NCI-H1092 (cell line): ENCODE measurements at regions not wholly inside any gene's neighbourhood (a gene's known extent, or its start where the extent isn't known, plus 50 kb on each side); places are given as distances from the start of the nearest gene placed in this dataset.
A peak's percentile ranks its signal among the peaks of the same experiment; 100 is the strongest.

ENCODE experiments used
- DNase-seq: peaks from one replicate; lab custom pipeline; 2025; lab: John Stamatoyannopoulos, UW

DNA sequence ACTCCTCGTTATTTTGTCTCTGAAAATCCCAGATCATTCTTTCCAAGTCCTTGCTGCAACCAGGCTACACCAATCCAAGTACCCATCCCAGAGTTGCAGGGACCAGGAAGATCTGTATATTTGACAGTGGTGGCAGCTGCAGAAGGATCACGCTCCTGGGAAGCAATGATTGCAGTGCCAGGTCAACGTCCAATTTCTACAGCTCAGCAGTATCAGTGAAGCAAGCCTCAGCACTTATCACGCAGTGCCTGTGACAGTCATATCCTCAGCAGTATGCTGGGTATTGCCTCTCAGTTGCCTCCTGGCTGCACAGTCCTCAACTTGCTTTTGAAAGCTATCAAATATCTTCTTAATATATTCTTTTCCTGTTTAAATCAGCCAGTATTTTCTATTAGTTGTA is 66.7 kb downstream of the BARHL2 start:
- no peak for DNase-seq

DNA sequence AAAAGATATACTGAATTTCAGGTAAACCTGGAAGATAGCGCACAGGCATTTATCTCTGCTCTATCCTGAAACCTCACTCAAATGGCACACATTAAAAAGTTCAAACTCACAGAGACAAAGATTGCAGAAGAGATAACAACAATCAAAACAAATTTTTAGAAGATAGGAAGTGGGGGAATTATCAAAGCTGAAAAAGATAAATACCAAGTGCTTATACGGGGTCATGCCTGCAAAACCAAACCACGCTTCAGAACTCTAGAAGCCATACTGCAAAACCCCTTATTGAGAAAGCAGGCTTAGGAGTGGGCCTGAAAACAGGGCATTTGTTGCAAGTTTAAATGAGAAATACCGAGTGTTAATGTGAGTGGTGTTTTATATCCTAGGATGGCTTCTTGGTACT is 76.8 kb downstream of the BARHL2 start:
- DNase-seq = no peak

DNA sequence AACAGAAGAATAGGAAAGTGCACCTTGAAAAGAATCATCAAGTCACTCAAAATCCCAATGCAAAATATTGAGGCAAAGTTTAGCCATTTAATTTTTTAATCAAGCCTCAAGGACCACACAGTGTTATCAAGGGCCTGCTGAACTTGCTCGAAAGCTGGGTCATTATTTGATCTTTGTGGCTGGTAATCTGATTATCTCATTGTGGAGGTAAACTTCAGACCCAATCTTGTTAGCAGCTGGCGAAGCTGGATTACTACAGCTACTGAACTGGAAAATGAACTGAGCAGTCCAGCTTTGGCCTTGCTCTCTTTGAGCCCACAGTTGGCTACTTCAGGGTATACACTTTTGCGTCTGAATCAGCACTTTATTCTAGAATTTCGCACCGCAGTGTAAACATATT is 94.4 kb downstream of the BARHL2 start:
- no peak for DNase-seq

DNA sequence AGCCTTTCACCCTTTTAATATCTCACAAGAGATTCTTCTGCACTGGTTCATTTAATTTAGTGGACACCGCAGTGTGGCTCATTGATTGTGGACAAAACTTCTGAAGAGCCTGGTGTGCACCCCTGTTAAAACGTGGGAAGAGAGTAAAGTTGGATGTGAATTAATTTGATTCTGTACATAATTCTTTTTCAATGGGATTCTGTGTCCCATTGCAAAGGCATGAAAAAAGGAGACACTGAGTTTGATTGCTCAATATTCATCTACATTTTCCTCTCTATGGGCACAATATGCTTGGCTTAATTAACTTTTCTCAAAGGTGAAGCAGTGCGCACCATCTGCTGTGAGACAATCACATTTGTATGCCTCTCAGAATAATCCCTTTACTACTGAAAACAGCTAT is 95.1 kb downstream of the BARHL2 start:
- no peak for DNase-seq

DNA sequence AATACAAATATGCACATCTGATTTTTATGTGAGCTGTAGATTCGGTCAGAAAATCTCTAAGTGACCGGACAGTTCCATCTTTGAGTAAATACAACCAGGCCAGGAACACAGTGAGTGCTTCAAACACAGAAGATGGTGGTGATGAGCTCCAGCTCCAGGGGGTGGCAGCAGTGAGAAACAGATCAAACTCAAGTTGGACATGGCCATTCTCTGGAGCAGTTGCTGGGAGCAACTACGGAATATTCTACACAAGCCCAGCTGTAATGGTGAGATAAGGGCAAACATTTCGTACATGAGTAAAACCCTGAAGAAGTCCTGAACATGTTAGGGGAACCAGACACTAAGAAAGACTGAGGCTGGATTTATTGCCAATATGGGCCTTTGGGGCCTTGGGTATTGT is 100.7 kb downstream of the BARHL2 start:
- no peak for DNase-seq

DNA sequence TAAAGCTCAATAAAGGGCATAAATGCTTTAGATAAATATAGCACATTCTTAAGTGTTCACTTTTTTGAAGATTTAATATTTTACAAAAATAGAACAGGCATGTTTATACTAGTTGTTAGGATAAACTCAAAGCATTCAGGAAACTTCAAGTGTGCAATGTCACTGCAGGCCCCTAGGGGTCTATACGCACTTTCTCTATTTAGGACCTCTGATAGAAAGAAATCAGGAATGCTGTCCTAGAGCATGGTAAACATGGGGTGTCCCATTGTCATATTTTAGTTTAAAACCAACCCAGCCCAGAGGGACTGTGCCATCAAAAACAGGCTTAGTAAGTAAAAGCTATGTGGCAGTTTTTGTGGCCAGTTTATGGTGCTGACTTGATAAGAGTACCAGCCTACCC is 102.2 kb downstream of the BARHL2 start:
- DNase-seq = no peak

DNA sequence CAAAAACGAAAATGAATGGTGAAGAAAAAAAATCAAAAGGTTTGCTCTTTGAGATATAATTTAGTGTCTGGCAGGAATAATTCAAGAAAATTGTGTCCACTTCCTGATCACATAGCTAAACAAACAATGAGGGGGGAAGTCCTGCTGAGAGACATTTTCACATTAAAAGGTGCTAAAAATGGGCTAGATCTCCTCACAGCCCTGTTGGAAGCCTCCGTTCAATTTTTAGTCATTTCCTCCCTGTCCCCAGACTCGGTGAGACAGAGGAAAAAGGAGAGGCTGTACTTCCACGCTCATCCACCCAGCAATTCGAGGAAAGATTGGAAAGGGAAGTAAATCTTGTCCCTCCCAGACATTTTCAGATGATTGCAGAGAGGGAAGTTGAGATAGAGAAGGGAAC is 103.7 kb downstream of the BARHL2 start:
- DNase-seq = no peak

DNA sequence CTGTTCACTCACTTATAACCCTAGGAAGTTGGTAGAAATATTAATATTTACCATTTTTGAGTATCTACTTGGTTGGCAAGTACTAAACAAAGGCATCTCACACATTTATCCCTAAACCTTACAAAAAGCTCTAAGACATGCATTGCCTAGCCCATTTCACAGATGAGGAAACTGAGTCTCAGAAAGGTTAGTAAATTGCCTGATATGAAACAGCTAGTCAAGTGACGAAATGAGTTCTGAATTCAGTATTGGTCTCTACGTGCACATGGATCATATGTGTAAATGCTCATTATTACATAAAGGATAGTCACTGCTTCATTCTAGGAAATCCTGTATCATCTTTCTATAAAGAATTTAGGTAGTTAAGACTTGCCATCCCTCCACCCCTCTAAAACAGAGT is 105.1 kb downstream of the BARHL2 start:
- DNase-seq = no peak

DNA sequence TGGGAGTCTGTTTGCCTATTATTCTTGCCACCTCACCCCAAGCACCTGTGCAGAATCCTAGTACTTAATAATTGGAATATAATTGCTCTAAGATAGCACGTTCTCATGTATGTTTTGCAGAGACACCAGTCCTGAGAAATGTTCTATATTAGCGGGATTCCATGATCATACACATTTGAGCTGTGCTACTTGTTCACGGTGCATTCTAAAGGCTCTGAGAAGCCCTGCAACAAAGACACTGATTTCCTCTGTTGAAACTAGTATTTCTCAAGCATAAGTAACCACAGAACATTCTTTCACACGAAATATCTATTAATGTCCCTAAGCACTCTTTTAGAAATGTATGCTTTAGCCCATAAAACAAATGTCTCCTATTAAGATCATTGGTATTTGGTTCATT is 109.4 kb downstream of the BARHL2 start:
- no peak for DNase-seq

DNA sequence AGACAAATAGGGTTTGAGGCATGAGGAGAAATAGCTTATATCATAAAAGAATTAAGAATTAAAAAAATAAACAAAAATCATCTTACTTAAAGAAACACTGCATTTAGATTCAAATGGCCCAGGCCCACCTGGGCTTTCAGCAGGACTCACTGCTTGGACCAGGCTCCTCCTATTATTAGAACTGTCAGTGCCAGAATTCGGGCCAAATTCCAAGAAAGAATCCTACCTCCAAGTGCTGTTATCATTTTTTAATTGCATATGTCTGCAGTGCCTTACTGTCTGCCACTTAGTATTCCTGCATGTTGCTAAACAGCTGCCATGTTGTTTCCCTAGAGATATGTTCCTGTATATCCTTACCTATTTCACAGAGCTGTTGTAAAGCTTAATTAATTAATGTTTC is 112.0 kb downstream of the BARHL2 start:
- no peak for DNase-seq

DNA sequence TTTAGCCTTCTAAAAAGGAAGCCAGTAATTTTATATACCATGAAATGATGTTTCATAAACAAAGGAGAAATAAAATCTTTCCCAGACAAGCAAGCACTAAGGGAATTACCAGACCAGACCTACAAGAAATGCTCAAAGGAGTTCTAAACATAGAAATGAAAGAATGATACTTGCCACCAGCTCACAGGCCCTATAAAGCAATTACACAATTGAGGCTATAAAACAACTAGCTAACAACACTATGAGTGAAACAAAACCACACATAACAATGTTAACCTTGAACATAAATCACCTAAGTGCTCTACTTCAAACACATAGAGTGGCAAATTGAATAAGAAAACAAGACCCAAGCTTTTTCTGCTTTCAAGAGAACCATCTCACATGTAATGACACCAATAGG is 123.8 kb downstream of the BARHL2 start:
- no peak for DNase-seq

DNA sequence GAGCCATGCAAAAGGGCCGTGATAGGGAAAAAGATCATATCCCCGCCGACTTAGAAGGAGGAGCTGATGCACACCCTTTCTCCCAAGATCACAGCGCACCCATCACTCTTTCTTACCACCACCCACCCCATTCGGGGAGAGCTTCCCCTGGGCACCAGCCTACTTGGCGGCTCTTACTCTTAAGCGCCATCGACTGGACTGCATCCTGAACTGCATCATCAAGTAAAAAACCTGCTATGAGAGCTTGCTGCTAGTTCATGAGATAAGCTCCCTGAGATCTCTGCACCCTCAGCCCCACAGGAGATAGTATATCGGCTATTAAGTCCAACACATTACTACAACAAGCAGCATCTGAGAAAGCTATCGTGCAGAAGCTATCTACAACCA is 125.1 kb downstream of the BARHL2 start:
- no peak for DNase-seq

DNA sequence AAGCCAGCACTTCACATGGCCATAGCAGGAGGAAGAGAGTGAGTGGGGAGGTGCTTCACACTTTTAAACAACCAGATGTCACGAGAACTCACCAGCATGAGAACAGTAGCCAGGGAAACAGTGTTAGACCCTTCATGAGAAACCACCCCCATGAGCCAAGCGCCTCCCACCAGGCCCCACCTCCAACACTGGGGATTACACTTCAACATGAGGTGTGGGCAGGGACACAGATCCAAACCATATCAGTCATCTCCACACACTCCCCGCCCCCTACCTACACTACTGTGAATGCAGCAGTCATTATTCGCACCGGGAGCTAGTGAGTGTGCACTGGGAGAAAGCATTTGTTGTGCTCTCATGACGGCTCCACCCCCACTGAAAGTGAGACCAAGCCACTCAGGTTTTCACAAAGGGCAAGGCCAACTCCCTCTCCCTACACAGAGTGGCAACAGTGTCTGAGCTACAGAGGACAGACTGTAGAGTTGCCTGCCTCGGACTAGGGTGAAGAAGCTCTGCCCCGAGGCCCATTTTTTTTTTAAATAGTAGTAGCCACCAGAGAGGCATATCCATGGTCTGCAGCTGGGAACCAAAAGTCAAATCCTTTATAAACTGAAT is 125.6 kb downstream of the BARHL2 start:
- no peak for DNase-seq

DNA sequence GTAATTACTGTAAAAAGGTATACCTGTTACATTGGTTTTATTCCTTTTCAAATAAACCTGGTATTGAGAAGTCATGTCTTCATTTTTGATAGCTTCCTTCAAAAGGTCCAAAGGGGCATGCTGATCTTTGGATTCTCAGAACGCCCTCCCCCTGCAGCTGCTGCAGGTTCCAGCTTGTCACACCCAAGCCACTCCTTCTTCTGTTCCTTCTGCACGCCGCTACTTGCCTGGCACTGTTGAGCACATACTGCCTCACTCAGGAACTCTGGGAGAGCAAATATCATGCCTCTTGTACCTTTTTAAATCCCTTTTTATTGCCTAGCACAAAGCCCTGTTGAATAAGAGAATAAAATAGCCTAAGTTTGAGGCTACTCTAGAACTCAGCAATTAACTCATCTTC is 136.9 kb downstream of the BARHL2 start:
- DNase-seq = no peak

DNA sequence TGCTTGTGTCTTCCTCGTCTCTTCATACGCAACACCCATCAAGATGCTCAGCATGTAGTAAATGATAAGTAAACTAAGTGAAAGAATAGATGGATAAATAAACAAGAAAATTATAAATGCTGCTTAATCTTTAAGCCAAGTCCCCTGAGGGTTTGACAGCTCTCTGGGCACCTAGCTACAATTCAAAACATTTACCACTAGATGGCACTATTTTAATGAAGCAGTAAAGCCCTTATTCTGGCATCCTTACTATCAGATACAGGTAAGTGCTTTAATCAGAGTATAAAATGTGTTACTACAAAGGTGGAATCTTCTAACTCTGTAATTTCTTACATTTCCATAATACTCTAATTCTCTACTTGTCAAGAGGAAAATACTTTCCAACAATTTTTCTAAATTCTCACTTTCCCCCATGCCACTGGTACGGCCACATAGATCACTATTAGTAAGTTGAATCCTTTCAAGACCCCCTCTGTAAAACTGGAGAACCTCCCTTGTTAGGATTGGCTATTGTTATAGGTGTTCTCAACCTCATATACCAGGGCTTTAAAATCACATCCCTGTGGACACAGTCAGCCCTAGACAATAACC is 137.8 kb downstream of the BARHL2 start:
- DNase-seq = peak; percentile 1

DNA sequence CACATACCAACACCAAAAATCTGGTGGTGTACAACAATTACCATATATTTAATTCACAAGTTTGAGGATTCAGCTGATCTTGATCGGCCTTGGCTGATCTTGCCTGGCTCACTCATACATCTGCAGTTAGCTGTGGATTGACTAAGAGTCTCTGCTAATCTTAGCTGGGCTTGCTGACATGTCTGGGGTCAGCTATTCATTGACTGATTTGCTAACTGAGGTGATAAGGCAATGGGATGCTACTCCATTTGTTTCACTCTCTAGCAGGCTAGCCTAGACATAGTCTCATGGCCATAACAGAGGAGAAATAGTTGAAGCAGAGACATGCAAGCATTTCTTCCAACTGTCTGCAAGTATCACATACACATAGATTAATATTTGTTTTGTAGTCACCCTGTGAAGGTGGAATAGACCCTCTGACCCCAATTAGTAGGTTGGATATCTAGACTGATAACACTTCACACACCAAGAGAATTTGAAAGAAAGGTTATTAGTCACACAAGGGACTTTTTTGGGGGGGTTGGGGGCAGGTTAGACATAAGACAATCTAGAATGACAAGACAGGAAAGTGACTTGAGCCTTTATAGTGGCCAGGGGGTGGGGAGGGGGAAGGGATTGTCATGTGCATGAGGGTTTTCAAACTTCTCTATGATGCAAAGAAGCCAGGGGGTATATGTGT is 142.3 kb downstream of the BARHL2 start:
- no peak for DNase-seq

DNA sequence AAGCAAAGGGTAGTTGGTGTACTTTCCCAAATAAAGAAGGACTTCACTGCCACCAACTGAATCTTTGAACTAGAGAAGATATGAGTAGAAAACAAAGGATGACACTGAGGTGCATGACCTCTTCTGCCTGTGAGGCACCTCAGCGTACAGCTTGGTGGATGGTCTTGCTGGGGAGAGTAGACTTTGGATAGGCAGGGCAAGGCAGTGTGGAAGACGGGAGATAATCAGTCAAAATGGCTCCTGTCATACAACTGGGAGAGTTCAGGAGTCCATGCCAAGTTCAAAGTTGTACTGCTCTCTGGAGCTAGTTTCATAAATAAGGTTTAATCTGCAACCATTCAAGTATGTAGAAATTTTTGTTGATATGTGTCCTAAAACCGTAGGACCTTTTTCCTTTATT is 143.4 kb downstream of the BARHL2 start:
- DNase-seq = no peak

DNA sequence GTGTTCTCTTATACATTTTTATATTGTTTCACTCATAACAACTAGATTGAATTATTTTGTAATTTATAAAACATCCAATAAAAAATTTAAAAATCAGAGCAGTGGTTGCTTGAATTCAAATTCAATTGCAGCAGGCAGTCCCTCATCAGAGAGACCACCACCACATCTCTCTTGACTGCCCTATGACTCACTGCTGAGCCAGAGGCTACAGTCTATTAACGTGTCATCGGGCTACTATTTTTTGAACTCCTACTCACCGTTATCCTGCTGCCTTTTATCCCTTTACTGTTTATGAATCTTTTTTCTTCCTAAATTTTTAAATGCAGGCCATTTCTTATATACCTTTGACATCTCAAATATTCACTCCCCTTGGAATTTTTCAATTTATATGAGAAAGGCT is 144.7 kb downstream of the BARHL2 start:
- no peak for DNase-seq

DNA sequence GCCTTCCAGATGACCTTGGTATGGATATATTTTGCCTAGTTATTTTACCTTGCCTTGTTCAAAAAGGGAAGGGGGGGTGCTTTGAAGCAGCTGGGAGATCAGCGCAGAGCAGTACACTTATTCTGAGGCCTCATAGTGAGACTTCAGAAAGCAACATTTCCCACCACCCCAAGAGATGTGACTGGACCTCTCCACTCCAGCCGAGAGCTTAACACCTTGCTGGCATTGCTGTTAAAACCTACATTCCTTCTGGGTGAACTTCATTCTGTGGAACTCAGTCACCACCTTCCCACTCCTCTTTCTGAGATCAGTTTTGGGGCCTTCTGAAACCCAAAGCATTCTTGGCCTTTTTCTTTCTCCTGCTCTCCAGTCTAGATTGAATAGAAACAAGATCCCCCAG is 148.7 kb downstream of the BARHL2 start:
- DNase-seq = no peak

DNA sequence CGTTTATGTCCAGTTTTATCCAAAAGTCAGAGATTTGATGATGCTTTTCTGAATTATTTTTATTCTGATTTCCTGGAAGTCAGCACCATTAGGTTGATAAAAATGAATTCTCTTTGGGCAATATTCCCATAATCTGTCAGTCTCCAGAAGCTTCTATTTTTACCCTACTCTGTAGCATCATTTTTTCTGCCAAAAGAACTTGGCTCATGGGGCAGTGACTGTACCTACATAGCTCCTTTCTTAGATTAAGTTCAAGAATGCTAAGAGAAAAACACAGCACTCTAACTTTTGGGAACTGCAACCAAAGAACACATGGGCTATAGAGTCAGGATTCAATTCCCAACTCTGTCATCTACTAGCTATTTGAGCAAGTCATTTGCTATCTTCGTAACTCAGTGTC is 152.9 kb downstream of the BARHL2 start:
- DNase-seq = no peak

DNA sequence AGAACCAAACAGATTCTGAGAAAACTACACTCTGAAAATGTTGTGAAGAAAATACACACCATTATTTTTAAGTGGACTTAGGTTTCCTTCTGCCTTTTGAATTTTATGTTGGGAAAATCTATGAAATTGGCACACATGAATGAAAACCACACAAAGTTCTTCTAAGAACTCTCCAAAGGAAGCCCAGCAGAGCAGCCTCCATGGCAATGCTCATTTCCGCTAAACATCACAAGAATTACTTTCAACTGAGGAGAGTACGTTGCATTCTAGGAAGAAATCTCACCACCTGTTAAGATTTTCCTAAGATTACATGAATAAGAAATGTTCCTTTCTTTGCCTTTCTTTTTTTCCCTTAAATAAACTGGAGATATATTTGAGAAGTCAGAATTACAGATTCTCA is 154.2 kb downstream of the BARHL2 start:
- DNase-seq = no peak

DNA sequence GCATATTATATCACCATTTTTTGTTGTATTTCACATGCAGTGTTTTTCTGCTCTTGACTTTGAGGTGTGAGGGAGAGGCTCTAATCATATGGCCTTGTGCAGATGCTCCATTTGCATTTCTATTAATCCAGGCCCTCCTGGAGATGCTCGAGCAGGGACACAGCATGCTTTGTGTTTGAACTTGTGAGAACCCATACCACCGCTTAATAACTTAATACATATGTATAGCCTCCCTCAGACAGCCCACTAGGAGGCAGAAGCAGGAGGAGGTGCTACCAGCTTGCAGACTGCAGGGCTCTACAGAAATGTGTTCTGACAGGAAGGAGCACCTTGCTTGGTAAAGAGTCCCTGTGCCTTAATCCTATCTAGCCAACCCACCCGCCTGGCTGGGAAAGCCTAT is 155.2 kb downstream of the BARHL2 start:
- DNase-seq = no peak

DNA sequence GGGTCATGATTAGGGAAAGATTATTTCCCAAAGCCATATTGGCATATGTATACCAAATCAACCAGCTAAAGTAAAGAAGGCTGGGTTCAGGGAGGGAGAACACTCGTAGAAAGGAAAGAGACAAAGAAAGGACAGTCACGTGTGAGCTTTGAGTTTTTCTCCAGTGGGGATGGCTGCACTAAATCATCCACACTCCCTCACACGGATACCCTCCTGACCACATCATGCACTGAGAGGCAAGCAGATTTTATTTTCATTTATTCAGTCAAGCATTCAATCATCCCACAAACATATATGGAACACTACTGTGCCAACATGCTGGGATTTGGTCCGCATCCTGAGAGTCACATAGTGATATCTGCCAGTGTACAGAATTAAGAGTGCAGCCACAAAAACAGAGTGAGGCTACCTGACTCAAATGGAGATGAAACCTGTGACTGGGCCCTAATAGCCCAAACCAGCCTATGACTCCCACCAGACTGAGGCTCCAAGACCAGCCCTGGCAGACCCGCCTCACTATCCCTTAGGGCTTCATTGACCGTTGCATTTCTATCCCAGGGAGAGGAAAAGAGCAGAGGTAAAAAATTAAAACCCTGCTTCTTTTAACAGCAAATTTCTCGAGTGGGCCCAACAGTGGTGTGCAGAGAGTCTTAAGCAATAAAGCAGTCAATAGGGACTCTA is 155.9 kb downstream of the BARHL2 start:
- no peak for DNase-seq
